ENCODE measurements at regions not wholly inside any gene's neighbourhood (a gene's known extent, or its start where the extent isn't known, plus 50 kb on each side); places are given as distances from the start of the nearest gene placed in this dataset.

GRCh38 chr4:159828687-159829086 lies 725.8 kb downstream of the RAPGEF2 start:
- Histone ChIP-seq H3K9me3 (no peaks in the 10 kb centered on the region), H3K4me1 (ENCODE audit: insufficient read depth) (no peaks in the 10 kb centered on the region), H3K4me3 (no peak overlapping the region), H3K36me3 (no peaks in the 10 kb centered on the region), H3K27ac (no peak overlapping the region), H3K27me3 (no peaks in the 10 kb centered on the region)
- no peak for DNase-seq
- intact Hi-C loops (cut with DNase I), result no loop called here
- WGBS, 3 donors, result 23 to 31% (median 28%) methylated on average over 1 of the region's 1 CpG
- TF ChIP-seq, protein P1, sequence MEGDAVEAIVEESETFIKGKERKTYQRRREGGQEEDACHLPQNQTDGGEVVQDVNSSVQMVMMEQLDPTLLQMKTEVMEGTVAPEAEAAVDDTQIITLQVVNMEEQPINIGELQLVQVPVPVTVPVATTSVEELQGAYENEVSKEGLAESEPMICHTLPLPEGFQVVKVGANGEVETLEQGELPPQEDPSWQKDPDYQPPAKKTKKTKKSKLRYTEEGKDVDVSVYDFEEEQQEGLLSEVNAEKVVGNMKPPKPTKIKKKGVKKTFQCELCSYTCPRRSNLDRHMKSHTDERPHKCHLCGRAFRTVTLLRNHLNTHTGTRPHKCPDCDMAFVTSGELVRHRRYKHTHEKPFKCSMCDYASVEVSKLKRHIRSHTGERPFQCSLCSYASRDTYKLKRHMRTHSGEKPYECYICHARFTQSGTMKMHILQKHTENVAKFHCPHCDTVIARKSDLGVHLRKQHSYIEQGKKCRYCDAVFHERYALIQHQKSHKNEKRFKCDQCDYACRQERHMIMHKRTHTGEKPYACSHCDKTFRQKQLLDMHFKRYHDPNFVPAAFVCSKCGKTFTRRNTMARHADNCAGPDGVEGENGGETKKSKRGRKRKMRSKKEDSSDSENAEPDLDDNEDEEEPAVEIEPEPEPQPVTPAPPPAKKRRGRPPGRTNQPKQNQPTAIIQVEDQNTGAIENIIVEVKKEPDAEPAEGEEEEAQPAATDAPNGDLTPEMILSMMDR (IDR thresholded peaks at IDR 0.05), result no peak
- TF ChIP-seq EP300 (IDR thresholded peaks at IDR 0.05) (no peak), POLR2A (IDR thresholded peaks at IDR 0.05) (no peak)

- Histone ChIP-seq H3K4me1 (ENCODE audit: insufficient read depth) (no peaks in the 10 kb centered on the region), H3K27me3 (no peaks in the 10 kb centered on the region), H3K9me3 (no peaks in the 10 kb centered on the region), H3K4me3 (no peak overlapping the region), H3K27ac (no peak overlapping the region), H3K36me3 (no peaks in the 10 kb centered on the region)
- TF ChIP-seq, protein P1 (IDR thresholded peaks at IDR 0.05), result no peak
- no peak for TF ChIP-seq EP300 (IDR thresholded peaks at IDR 0.05)
- 24 to 44% (median 24%) methylated on average over 2 of the region's 2 CpGs for WGBS, 3 donors
- DNase-seq, result no peak
- intact Hi-C loops (cut with DNase I), result no loop called here
Measured at GRCh38 chr4:159829184-159829583, 726.3 kb downstream of the RAPGEF2 start.

DNA sequence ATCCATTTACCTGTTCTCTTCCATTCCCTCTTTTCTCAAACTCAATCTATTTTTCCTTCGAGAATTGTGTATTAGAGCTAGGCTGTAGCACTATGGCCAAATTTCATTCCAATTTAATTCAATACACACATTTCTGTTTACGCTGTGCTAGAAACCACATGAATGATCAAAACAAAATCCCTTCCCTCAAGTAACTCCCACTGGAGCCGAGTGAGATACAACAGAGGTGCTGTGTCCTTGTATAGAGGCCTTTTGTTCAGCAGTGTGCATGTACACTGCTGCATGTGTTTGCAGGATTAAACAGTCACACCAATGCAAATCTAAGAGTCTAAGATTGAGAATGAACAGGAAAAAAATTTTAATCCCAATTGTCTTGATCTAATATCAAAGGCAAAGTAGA lies 734.2 kb downstream of the RAPGEF2 start:
- H3K27ac ChIP-seq, result no peak overlapping the region
- H3K27me3 ChIP-seq, result no peaks in the 10 kb centered on the region
- no peaks in the 10 kb centered on the region for H3K9me3 ChIP-seq
- 51 to 71% (median 52%) methylated on average over 3 of the region's 3 CpGs for WGBS, 3 donors
- H3K36me3 ChIP-seq, result no peaks in the 10 kb centered on the region
- intact Hi-C loops (cut with DNase I), result no loop called here
- DNase-seq, result no peak
- no peak overlapping the region for H3K4me3 ChIP-seq
- no peaks in the 10 kb centered on the region for H3K4me1 ChIP-seq (ENCODE audit: insufficient read depth)
- TF ChIP-seq EP300 (IDR thresholded peaks at IDR 0.05) (no peak), POLR2A (IDR thresholded peaks at IDR 0.05) (no peak)
- TF ChIP-seq, protein P1 (IDR thresholded peaks at IDR 0.05), result no peak

- WGBS, 3 donors, result 52 to 55% (median 54%) methylated on average over 1 of the region's 1 CpG
- intact Hi-C loops (cut with DNase I), result no loop called here
- H3K27me3 ChIP-seq, result no peaks in the 10 kb centered on the region
- no peak overlapping the region for H3K4me3 ChIP-seq
- H3K36me3 ChIP-seq, result no peaks in the 10 kb centered on the region
- H3K9me3 ChIP-seq, result no peaks in the 10 kb centered on the region
- no peak for TF ChIP-seq EP300 (IDR thresholded peaks at IDR 0.05)
- no peak for TF ChIP-seq POLR2A (IDR thresholded peaks at IDR 0.05)
- TF ChIP-seq, protein P1 (IDR thresholded peaks at IDR 0.05), result no peak
- H3K4me1 ChIP-seq (ENCODE audit: insufficient read depth), result no peaks in the 10 kb centered on the region
- H3K27ac ChIP-seq, result no peak overlapping the region
- no peak for DNase-seq
Measured at GRCh38 chr4:159855731-159856130, 752.9 kb downstream of the RAPGEF2 start.

GRCh38 chr4:159856451-159856850 lies 753.6 kb downstream of the RAPGEF2 start:
- TF ChIP-seq, protein P1 (IDR thresholded peaks at IDR 0.05), result no peak
- TF ChIP-seq EP300 (IDR thresholded peaks at IDR 0.05), result no peak
- no peak for TF ChIP-seq POLR2A (IDR thresholded peaks at IDR 0.05)
- Histone ChIP-seq H3K4me3 (no peak overlapping the region), H3K27me3 (no peaks in the 10 kb centered on the region), H3K9me3 (no peaks in the 10 kb centered on the region), H3K27ac (no peak overlapping the region), H3K36me3 (no peaks in the 10 kb centered on the region), H3K4me1 (ENCODE audit: insufficient read depth) (no peaks in the 10 kb centered on the region)
- intact Hi-C loops (cut with DNase I), result no loop called here
- DNase-seq, result no peak
- 54 to 58% (median 54%) methylated on average over 5 of the region's 5 CpGs for WGBS, 3 donors

Data from ovary (tissue), 7 donors.